Erythroblast (primary cell): ENCODE measurements at regions not wholly inside any gene's neighbourhood (a gene's known extent, or its start where the extent isn't known, plus 50 kb on each side); places are given as distances from the start of the nearest gene placed in this dataset.

ENCODE experiments used
- GATA1 ChIP-seq: IDR thresholded peaks from 2 replicates; pipeline ENCODE4 v1.6.1; 2011; ENCODE audit warnings: low read depth, mild to moderate bottlenecking, control low read depth, low read length, moderate library complexity
- POLR2A ChIP-seq: IDR thresholded peaks from 2 replicates; pipeline ENCODE4 v1.6.1; 2011; ENCODE audit warnings: mild to moderate bottlenecking, low read length

GRCh38 chr2:226424971-226425370 lies 374.6 kb downstream of the IRS1 start:
- TF ChIP-seq POLR2A: no peak
- TF ChIP-seq GATA1: no peak
